Endothelial cell of umbilical vein (primary cell): ENCODE measurements at regions not wholly inside any gene's neighbourhood (a gene's known extent, or its start where the extent isn't known, plus 50 kb on each side); places are given as distances from the start of the nearest gene placed in this dataset.

ENCODE experiments used
- BruUV-seq: library from RNA; stranded (reverse); fragments of 400-500 nt; replicated peaks from 2 replicates; lab custom pipeline; 2021; lab: Mats Ljungman, UMichigan
- CTCF ChIA-PET: fragments of 300-600, 350-600 bp; sonication (Branson Sonifier 250); formaldehyde crosslinking; loops from one replicate; lab custom pipeline; 2021; ENCODE audit warnings: antibody characterized with exemption, inconsistent platforms; lab: Charles Lee
- POLR2A ChIA-PET: fragments of 300-600, 350-600 bp; sonication (Branson Sonifier 250); formaldehyde crosslinking; loops from one replicate; lab custom pipeline; 2021; ENCODE audit warnings: antibody characterized with exemption, inconsistent platforms; lab: Charles Lee
- DNase-seq: peaks from one replicate; pipeline ENCODE4 v3.0.0-alpha.2; 2011; ENCODE audit warnings: low read depth, low spot score
- FAIRE-seq: peaks from 2 replicates; lab custom pipeline; 2011; peaks lifted over from hg19 to GRCh38; lab: Jason Lieb, UNC
- H2AFZ ChIP-seq: 2 replicates; pipeline ENCODE4 v1.6.0; 2012; ENCODE audit warnings: low read depth, low read length, control low read depth, inconsistent platforms
- H3K27ac ChIP-seq: 2 replicates; pipeline ENCODE4 v1.5.1; 2011; ENCODE audit warnings: low read depth, mild to moderate bottlenecking, control low read depth, low read length, moderate library complexity; ENCODE audit not compliant: insufficient read depth
- H3K27me3 ChIP-seq, 2 experiments: 2 replicates each; pipeline versions ENCODE4 v1.6.0 to v1.6.1; 2011; ENCODE audit warnings: low read length in 2 of 2, mixed read lengths in 1 of 2; ENCODE audit not compliant: control insufficient read depth in 2 of 2, insufficient read depth in 2 of 2
- H3K36me3 ChIP-seq, 2 experiments: 2 replicates in 1 of 2; 3 replicates in 1 of 2; pipeline ENCODE4 v1.5.1; 2011; ENCODE audit warnings: low read length in 2 of 2, mild to moderate bottlenecking in 1 of 2, moderate library complexity in 1 of 2; ENCODE audit not compliant: control insufficient read depth in 2 of 2, insufficient read depth in 2 of 2; ENCODE audit errors: extremely low read depth in 1 of 2
- H3K4me1 ChIP-seq: 3 replicates; pipeline ENCODE4 v1.5.1; 2011; ENCODE audit warnings: mild to moderate bottlenecking, low read length; ENCODE audit not compliant: control insufficient read depth, insufficient read depth; ENCODE audit errors: extremely low read depth
- H3K4me2 ChIP-seq: 2 replicates; pipeline ENCODE4 v1.6.1; 2011; ENCODE audit warnings: low read length, control low read depth, mixed read lengths; ENCODE audit not compliant: insufficient read depth
- H3K4me3 ChIP-seq, 3 experiments: fragments of 200-600 bp in 1 of 3; sonication (generic), shearing (Covaris generic) in 1 of 3; replicated peaks in 1 of 3; 2 replicates each; pipeline ENCODE4 v1.5.1; 2011 to 2016; ENCODE audit warnings: control low read depth in 3 of 3, low read length in 3 of 3, mild to moderate bottlenecking in 2 of 3, inconsistent platforms in 1 of 3, low read depth in 1 of 3, moderate library complexity in 1 of 3; ENCODE audit not compliant: insufficient read depth in 1 of 3
- H3K79me2 ChIP-seq: 2 replicates; pipeline ENCODE4 v1.6.0; 2012; ENCODE audit warnings: low read length, inconsistent platforms; ENCODE audit not compliant: control insufficient read depth, insufficient read depth
- H3K9ac ChIP-seq: replicated peaks from 2 replicates; pipeline ENCODE3; 2011; ENCODE audit warnings: low read length, control low read depth; ENCODE audit not compliant: insufficient read depth; ENCODE audit errors: extremely low read depth
- H3K9me1 ChIP-seq: replicated peaks from 3 replicates; pipeline ENCODE4 v1.6.0; 2011; ENCODE audit warnings: mild to moderate bottlenecking, low read length; ENCODE audit not compliant: control insufficient read depth, insufficient read depth; ENCODE audit errors: extremely low read depth
- H3K9me3 ChIP-seq: replicated peaks from 2 replicates; pipeline ENCODE4 v1.5.1; 2012; ENCODE audit warnings: low read length, inconsistent platforms; ENCODE audit not compliant: control insufficient read depth, insufficient read depth
- H4K20me1 ChIP-seq: replicated peaks from 2 replicates; pipeline ENCODE3; 2011; ENCODE audit warnings: mild to moderate bottlenecking, low read length; ENCODE audit not compliant: control insufficient read depth, insufficient read depth; ENCODE audit errors: extremely low read depth
- EZH2 ChIP-seq: IDR thresholded peaks from 2 replicates; pipeline ENCODE4 v1.6.1; 2012; ENCODE audit warnings: borderline replicate concordance, low read depth, mild to moderate bottlenecking, moderate library complexity, low read length, inconsistent platforms; ENCODE audit not compliant: severe bottlenecking
- FOS ChIP-seq: IDR thresholded peaks from 2 replicates; pipeline ENCODE4 v1.6.1; 2011; ENCODE audit warnings: mild to moderate bottlenecking, low read length, moderate library complexity, borderline replicate concordance; ENCODE audit not compliant: insufficient read depth
- GATA2 ChIP-seq: IDR thresholded peaks from 2 replicates; pipeline ENCODE4 v1.7.0; 2011; ENCODE audit warnings: low read depth, mild to moderate bottlenecking, moderate library complexity, mixed read lengths, low read length; ENCODE audit not compliant: insufficient read length, insufficient read depth
- JUN ChIP-seq: IDR thresholded peaks from 2 replicates; pipeline ENCODE4 v1.6.1; 2011; ENCODE audit warnings: borderline replicate concordance, low read depth; ENCODE audit not compliant: insufficient read length, insufficient read depth
- MYC ChIP-seq: IDR thresholded peaks from one replicate; pipeline ENCODE4 v1.6.1; 2011; ENCODE audit warnings: mild to moderate bottlenecking, low read depth, low read length
- POLR2A ChIP-seq: IDR thresholded peaks from 2 replicates; pipeline ENCODE4 v1.6.1; 2012; ENCODE audit warnings: low read depth, mild to moderate bottlenecking, control low read depth, low read length
- POLR2AphosphoS5 ChIP-seq: IDR thresholded peaks from 2 replicates; pipeline ENCODE4 v1.6.1; 2012; ENCODE audit warnings: low read depth, mild to moderate bottlenecking, control low read depth, low read length, moderate library complexity; ENCODE audit not compliant: insufficient read depth
- dilution Hi-C: fragments of 300-500 bp; cut with MboI; formaldehyde crosslinking; loops from one replicate; pipeline ENCODE4 v1.15.0; 2019; ENCODE audit warnings: low sequenced_read_pairs; ENCODE audit not compliant: extremely low pct_ligation_motif_present
- intact Hi-C: fragments of 100-400 bp; cut with micrococcal nuclease; formaldehyde crosslinking; loops from one replicate; pipeline ENCODE4 v1.10.0; 2022
- TF ChIP-seq, protein P1 (sequence below): IDR thresholded peaks from 2 replicates; pipeline ENCODE4 v1.6.1; 2011; ENCODE audit not compliant: insufficient read depth, insufficient read length
- TF ChIP-seq, protein P2 (sequence below), 2 donors: IDR thresholded peaks; 1 replicate in 1 of 2; 2 replicates in 1 of 2; pipeline ENCODE4 v1.5.1; 2011; ENCODE audit warnings: low read length in 2 of 2, mild to moderate bottlenecking in 2 of 2, moderate library complexity in 2 of 2, control low read depth in 1 of 2, inconsistent platforms in 1 of 2, low read depth in 1 of 2; ENCODE audit not compliant: insufficient read depth in 1 of 2; ENCODE audit errors: extremely low read depth in 1 of 2

DNA sequence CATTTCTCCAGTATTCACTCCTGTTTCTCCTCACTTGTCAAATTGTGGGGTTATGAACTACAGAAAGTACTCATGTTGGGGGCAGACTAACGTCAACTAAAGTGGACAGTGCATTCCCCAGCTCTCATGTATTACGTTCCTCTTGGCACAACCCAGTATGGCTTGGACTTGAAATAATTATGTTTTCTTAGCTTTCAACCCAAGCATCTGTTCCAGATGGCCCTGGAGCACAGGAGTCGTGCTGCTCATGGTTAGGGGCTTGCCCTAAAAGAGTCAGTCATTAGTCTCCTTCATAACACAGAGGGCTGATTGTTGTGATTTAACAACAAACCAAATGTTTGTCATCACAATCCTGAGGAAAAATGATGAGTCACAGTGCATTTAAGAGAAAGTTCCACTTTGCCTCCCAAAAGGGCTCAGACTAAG is 154.4 kb downstream of the RPAP3 start:
- intact Hi-C loops (no loop called here), dilution Hi-C loops (no loop called here)
- POLR2A ChIA-PET: no interaction called here
- Histone ChIP-seq H3K4me3 (no peak overlapping the region), H4K20me1 (no peaks in the 10 kb centered on the region), H3K4me1 (no peaks in the 10 kb centered on the region), H3K4me2 (no peak overlapping the region), H3K36me3 (no peaks in the 10 kb centered on the region), H3K27me3 (peaks cover 0 to 3% of the 10 kb centered on the region in 2 experiments), H2AFZ (no peak overlapping the region), H3K79me2 (no peaks in the 10 kb centered on the region), H3K9ac (no peak overlapping the region), H3K27ac (no peak overlapping the region), H3K9me1 (no peaks in the 10 kb centered on the region), H3K9me3 (no peaks in the 10 kb centered on the region)
- no TSS peak for BruUV-seq
- FAIRE-seq (no peak), DNase-seq (no peak)
- CTCF ChIA-PET: interaction anchor here (2.4 kb wide), 1 partner anchor 135 kb away, joined by 7 read pairs; no protein-coding TSS in a partner anchor
- TF ChIP-seq GATA2 (no peak), EZH2 (no peak), POLR2A (no peak), MYC (no peak), FOS (no peak), POLR2AphosphoS5 (no peak), JUN (no peak)
- TF ChIP-seq, protein P1, sequence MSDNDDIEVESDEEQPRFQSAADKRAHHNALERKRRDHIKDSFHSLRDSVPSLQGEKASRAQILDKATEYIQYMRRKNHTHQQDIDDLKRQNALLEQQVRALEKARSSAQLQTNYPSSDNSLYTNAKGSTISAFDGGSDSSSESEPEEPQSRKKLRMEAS: no peak
- TF ChIP-seq, protein P2, sequence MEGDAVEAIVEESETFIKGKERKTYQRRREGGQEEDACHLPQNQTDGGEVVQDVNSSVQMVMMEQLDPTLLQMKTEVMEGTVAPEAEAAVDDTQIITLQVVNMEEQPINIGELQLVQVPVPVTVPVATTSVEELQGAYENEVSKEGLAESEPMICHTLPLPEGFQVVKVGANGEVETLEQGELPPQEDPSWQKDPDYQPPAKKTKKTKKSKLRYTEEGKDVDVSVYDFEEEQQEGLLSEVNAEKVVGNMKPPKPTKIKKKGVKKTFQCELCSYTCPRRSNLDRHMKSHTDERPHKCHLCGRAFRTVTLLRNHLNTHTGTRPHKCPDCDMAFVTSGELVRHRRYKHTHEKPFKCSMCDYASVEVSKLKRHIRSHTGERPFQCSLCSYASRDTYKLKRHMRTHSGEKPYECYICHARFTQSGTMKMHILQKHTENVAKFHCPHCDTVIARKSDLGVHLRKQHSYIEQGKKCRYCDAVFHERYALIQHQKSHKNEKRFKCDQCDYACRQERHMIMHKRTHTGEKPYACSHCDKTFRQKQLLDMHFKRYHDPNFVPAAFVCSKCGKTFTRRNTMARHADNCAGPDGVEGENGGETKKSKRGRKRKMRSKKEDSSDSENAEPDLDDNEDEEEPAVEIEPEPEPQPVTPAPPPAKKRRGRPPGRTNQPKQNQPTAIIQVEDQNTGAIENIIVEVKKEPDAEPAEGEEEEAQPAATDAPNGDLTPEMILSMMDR (IDR thresholded peaks at IDR 0.05; ENCODE audit: extremely low read depth in 1 of 2, insufficient read depth in 1 of 2, low read depth in 1 of 2, low read length in 2 of 2): no peak
